Esophagus muscularis mucosa (tissue), 4 donors: ENCODE measurements at regions not wholly inside any gene's neighbourhood (a gene's known extent, or its start where the extent isn't known, plus 50 kb on each side); places are given as distances from the start of the nearest gene placed in this dataset.

ENCODE experiments used
- DNase-seq: peaks from one replicate; pipeline ENCODE4 v3.0.0-alpha.2; 2017; ENCODE audit errors: extremely low spot score
- H3K27ac ChIP-seq, 4 donors: fragments of 200-600 bp; sonication (generic); replicated peaks in 1 of 4; 1 replicate in 3 of 4; 2 replicates in 1 of 4; pipeline ENCODE4 v1.5.1; 2016 to 2019; ENCODE audit warnings: mild to moderate bottlenecking in 1 of 4
- H3K27me3 ChIP-seq, 4 donors: fragments of 200-600 bp; sonication (generic); one replicate each; pipeline versions ENCODE4 v1.5.1 to v1.6.0; 2016 to 2019
- H3K36me3 ChIP-seq, 4 donors: fragments of 200-600 bp; sonication (generic); one replicate each; pipeline ENCODE4 v1.5.1; 2016 to 2019
- H3K4me1 ChIP-seq, 4 donors: fragments of 200-600 bp; sonication (generic); one replicate each; pipeline ENCODE4 v1.5.1; 2016 to 2019
- H3K4me3 ChIP-seq, 4 donors: fragments of 200-600 bp; sonication (generic); 1 replicate in 2 of 4; 2 replicates in 2 of 4; pipeline ENCODE4 v1.5.1; 2016 to 2019; ENCODE audit warnings: mild to moderate bottlenecking in 4 of 4, moderate library complexity in 1 of 4
- H3K9me3 ChIP-seq, 4 donors: fragments of 200-600 bp; sonication (generic); 1 replicate in 3 of 4; 2 replicates in 1 of 4; pipeline ENCODE4 v1.5.1; 2016 to 2019
- EP300 ChIP-seq: sonication (generic); formaldehyde crosslinking; IDR thresholded peaks from one replicate; pipeline ENCODE4 v1.6.1; 2017; ENCODE audit warnings: antibody characterized with exemption
- POLR2A ChIP-seq: fragments of 450-650 bp; IDR thresholded peaks from one replicate; pipeline ENCODE4 v1.6.1; 2017; ENCODE audit warnings: antibody characterized with exemption, moderate library complexity, mild to moderate bottlenecking, low read depth
- POLR2AphosphoS5 ChIP-seq, 2 donors: sonication (generic); formaldehyde crosslinking; IDR thresholded peaks; one replicate each; pipeline ENCODE4 v1.6.1; 2017; ENCODE audit warnings: antibody characterized with exemption in 2 of 2
- WGBS: methylation state at CpG from one replicate; pipeline ENCODE4 v1.1.5; 2018; 5-methylcytosine and 5-hydroxymethylcytosine counted together
- intact Hi-C: fragments of 100-400 bp; cut with DNase I; formaldehyde crosslinking; loops from one replicate; pipeline ENCODE4 v1.15.1; 2023
- TF ChIP-seq, protein P1 (sequence below), 3 experiments: fragments of 200-600 bp in 2 of 3; fragments of 450-650 bp in 1 of 3; sonication (generic) in 2 of 3; IDR thresholded peaks; one replicate each; pipeline ENCODE4 v1.5.1; 2017 to 2019; ENCODE audit warnings: antibody characterized with exemption in 3 of 3, mild to moderate bottlenecking in 2 of 3, moderate library complexity in 1 of 3

DNA sequence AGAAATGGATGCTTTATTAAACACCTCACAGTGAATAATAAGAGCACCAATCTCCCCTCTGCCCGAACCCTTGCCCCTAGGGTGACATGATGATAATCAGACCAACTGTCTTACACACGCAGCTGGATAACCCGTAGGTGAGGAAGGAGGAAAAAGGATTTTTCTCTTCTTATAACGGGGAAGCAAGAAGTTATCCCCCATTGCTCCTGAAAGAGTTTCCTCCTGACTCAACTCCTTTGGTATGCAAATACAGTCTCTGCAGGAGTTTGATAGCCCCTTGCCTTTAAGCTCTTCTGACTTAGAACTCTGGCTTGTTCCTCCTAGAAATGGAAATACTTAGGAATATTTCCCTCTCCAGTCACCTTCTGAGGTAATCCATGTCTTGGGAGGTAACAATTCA lies 455.8 kb downstream of the TMEM135 start:
- no peak for DNase-seq
- Histone ChIP-seq H3K4me1 (no peaks in the 10 kb centered on the region), H3K36me3 (no peaks in the 10 kb centered on the region), H3K4me3 (no peak overlapping the region), H3K27me3 (no peaks in the 10 kb centered on the region), H3K27ac (no peak overlapping the region), H3K9me3 (no peaks in the 10 kb centered on the region)
- TF ChIP-seq POLR2A (no peak), EP300 (no peak), POLR2AphosphoS5 (IDR thresholded peaks at IDR 0.05) (no peak)
- intact Hi-C loops, result no loop called here
- WGBS, result 58% methylated on average over 4 of the region's 4 CpGs

DNA sequence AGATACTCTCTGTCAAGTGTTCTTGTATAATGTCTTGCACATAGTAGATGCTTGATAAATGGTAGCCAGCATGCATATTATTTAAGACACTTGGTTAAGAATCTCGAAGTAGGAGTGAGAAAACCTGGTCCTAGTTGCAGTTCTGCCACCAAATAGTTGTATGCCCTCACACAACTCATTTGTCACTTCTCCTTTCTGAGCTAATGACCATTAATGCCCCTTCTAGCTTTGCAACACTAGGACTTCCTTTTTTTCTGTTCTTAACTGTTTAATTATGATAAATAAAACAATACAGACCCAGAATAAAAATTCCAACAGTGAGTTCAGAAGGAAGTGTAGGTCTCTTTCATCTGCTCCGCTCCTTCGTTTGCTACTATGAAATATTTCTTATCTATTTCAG lies 453.6 kb downstream of the TMEM135 start:
- Histone ChIP-seq H3K9me3 (no peaks in the 10 kb centered on the region), H3K36me3 (no peaks in the 10 kb centered on the region), H3K27me3 (no peaks in the 10 kb centered on the region), H3K4me1 (no peaks in the 10 kb centered on the region), H3K27ac (no peak overlapping the region), H3K4me3 (no peak overlapping the region)
- intact Hi-C loops, result no loop called here
- 88% methylated on average over 3 of the region's 3 CpGs for WGBS
- no peak for DNase-seq
- TF ChIP-seq EP300 (no peak), POLR2A (no peak), POLR2AphosphoS5 (IDR thresholded peaks at IDR 0.05) (no peak)

DNA sequence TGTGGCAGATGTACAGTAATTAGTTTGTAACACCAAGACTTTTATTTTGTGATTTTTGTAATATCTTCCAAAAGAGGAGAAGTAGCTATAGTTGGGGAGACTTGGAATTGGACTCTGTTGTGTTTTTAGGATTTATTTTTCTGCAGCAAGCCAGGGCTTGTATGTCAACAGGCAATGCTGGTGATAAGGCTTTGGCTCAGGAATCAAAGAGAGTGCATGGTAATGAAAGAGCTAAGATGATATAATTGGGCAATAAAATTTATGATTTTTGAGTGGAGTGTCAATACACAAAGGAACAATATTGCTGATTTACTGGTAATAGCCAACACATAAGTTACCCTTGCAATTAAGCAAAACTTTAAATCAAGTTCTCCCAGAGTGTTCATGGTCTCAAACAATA lies 452.9 kb downstream of the TMEM135 start:
- DNase-seq, result no peak
- Histone ChIP-seq H3K4me1 (no peaks in the 10 kb centered on the region), H3K27ac (no peak overlapping the region), H3K9me3 (no peaks in the 10 kb centered on the region), H3K27me3 (no peaks in the 10 kb centered on the region), H3K4me3 (no peak overlapping the region), H3K36me3 (no peaks in the 10 kb centered on the region)
- TF ChIP-seq, protein P1, sequence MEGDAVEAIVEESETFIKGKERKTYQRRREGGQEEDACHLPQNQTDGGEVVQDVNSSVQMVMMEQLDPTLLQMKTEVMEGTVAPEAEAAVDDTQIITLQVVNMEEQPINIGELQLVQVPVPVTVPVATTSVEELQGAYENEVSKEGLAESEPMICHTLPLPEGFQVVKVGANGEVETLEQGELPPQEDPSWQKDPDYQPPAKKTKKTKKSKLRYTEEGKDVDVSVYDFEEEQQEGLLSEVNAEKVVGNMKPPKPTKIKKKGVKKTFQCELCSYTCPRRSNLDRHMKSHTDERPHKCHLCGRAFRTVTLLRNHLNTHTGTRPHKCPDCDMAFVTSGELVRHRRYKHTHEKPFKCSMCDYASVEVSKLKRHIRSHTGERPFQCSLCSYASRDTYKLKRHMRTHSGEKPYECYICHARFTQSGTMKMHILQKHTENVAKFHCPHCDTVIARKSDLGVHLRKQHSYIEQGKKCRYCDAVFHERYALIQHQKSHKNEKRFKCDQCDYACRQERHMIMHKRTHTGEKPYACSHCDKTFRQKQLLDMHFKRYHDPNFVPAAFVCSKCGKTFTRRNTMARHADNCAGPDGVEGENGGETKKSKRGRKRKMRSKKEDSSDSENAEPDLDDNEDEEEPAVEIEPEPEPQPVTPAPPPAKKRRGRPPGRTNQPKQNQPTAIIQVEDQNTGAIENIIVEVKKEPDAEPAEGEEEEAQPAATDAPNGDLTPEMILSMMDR (IDR thresholded peaks at IDR 0.05), result no peak
- no peak for TF ChIP-seq EP300
- TF ChIP-seq POLR2AphosphoS5 (IDR thresholded peaks at IDR 0.05), result no peak
- no peak for TF ChIP-seq POLR2A
- intact Hi-C loops, result no loop called here

DNA sequence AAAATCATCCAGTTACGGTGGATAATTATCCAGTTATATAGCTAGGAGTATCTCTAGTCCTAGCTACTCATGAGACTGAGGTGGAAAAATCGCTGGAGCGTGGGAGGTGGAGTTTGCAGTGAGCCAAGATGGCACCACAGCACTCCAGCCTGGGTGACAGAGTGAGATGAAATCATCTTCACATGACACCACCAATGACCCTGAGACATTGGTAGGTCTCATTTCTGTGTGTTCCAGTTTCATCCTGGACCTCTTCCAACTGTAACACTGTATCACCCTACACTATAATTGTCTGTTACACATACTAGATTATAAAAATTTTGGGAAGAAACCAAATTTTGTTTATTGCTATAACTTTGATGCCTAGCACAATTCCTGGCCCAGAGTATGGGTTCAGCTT lies 446.8 kb downstream of the TMEM135 start:
- TF ChIP-seq EP300 (no peak), POLR2A (no peak)
- peak; percentile 26 for DNase-seq
- H3K9me3 ChIP-seq, result no peaks in the 10 kb centered on the region
- H3K4me3 ChIP-seq, result no peak overlapping the region
- intact Hi-C loops, result no loop called here
- H3K27me3 ChIP-seq, result no peaks in the 10 kb centered on the region
- no peaks in the 10 kb centered on the region for H3K36me3 ChIP-seq
- no peaks in the 10 kb centered on the region for H3K4me1 ChIP-seq
- H3K27ac ChIP-seq, result no peak overlapping the region
- WGBS, result 95% methylated on average over 3 of the region's 3 CpGs

DNA sequence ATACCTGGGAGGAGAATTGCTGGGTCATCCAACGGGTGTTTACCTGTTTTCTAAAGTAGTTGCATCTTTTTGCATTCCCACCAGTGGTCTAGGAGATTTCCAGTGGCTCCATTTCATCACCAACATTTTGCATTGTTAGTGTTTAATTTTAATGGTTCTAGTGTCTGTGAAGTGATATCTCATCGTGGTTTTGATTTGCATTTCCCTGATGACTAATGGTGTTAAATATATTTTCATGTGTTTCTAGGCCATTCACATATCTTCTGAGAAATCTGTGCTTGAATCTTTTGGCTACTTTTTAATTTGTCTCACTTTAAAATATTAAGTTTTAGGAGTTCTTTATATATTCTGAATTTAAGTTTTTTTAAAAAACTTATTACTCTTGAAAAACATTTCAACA lies 439.6 kb downstream of the TMEM135 start:
- TF ChIP-seq POLR2AphosphoS5 (IDR thresholded peaks at IDR 0.05) (no peak), EP300 (no peak)
- H3K27me3 ChIP-seq, result no peaks in the 10 kb centered on the region
- 83% methylated on average over 2 of the region's 2 CpGs for WGBS
- H3K36me3 ChIP-seq, result no peaks in the 10 kb centered on the region
- H3K4me3 ChIP-seq, result no peak overlapping the region
- intact Hi-C loops, result no loop called here
- no peaks in the 10 kb centered on the region for H3K9me3 ChIP-seq
- no peak overlapping the region for H3K27ac ChIP-seq
- peaks cover 0 to 6% (median 2%) of the 10 kb centered on the region in 4 donors for H3K4me1 ChIP-seq
- DNase-seq, result no peak

DNA sequence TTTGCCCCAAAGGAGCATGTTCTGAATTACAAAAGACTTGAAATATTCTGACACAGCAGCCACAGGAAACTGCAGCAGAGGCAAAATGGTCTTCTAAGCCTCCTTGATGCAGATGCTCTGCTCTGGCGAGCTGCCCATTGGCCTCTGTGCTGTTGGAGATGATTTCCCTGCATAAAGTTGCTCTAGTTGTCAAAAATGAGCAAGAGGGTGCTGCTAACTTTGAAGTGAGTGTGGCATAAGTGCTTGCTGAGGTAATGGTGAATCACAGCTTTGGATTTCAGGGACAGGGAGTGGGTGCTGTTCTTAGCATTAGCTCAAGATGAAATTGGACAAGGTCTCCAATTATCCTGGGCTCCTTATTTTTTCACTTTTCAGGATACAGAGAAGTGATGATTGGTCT lies 435.4 kb downstream of the TMEM135 start:
- no peaks in the 10 kb centered on the region for H3K9me3 ChIP-seq
- H3K4me3 ChIP-seq, result no peak overlapping the region
- peak; percentile 86 for DNase-seq
- intact Hi-C loops, result no loop called here
- 67% methylated on average over 1 of the region's 1 CpG for WGBS
- peak in 1 of 2 donors; percentile 26 for TF ChIP-seq POLR2AphosphoS5 (IDR thresholded peaks at IDR 0.05)
- TF ChIP-seq, protein P1 (IDR thresholded peaks at IDR 0.05), result no peak
- H3K27me3 ChIP-seq, result no peaks in the 10 kb centered on the region
- no peaks in the 10 kb centered on the region for H3K36me3 ChIP-seq
- peaks cover 0 to 6% (median 2%) of the 10 kb centered on the region in 4 donors for H3K4me1 ChIP-seq
- H3K27ac ChIP-seq, result no peak overlapping the region

DNA sequence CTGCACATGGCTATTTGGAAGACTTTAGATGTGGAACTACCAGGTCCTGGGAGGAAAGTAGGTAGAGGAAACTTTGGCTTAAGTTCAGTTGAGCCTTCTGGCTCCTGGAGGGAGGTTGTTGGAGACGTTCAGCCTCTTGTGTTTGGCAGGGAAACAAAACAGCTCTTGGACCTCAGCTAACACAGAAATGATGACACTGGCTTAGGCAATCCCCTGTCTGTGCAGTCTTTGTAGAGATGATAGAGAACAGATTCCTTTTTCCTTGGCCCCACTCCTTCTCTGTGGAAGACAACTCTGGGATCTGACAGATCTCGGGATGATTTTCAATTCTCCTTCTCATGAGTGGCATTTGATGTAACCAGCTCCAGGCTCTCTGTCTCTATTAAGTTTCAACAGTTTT lies 428.5 kb downstream of the TMEM135 start:
- Histone ChIP-seq H3K27me3 (no peaks in the 10 kb centered on the region), H3K36me3 (no peaks in the 10 kb centered on the region), H3K27ac (peak overlapping the region in 2 of 4 donors; percentile 2 to 3), H3K4me3 (no peak overlapping the region), H3K4me1 (peaks cover 0 to 18% (median 16%) of the 10 kb centered on the region in 4 donors), H3K9me3 (no peaks in the 10 kb centered on the region)
- intact Hi-C loops, result no loop called here
- peak; percentile 91 for DNase-seq
- TF ChIP-seq POLR2AphosphoS5 (IDR thresholded peaks at IDR 0.05) (peak; percentile 69 to 76), POLR2A (no peak), EP300 (no peak)
- TF ChIP-seq, protein P1 (IDR thresholded peaks at IDR 0.05), result no peak
- 14% methylated on average over 2 of the region's 2 CpGs for WGBS
